K562 (cell line): ENCODE measurements at regions not wholly inside any gene's neighbourhood (a gene's known extent, or its start where the extent isn't known, plus 50 kb on each side); places are given as distances from the start of the nearest gene placed in this dataset.

Experiments used
- ARID1B ChIP-seq: fragments of 450-650 bp; IDR thresholded peaks from 2 replicates; pipeline ENCODE4 v1.6.1; 2016; ENCODE audit warnings: antibody characterized with exemption, mild to moderate bottlenecking, inconsistent platforms
- CHD1 ChIP-seq: fragments of 200-600 bp; sonication (generic); IDR thresholded peaks from one replicate; pipeline ENCODE4 v1.6.1; 2012; ENCODE audit warnings: mild to moderate bottlenecking, moderate library complexity, low read length, inconsistent platforms
- FOXM1 ChIP-seq, 2 experiments: fragments of 450-650 bp in 1 of 2; sonication (generic) in 1 of 2; formaldehyde crosslinking in 1 of 2; IDR thresholded peaks; 2 replicates each; pipeline versions ENCODE4 v1.6.1 to v1.9.0; 2017 to 2022; ENCODE audit warnings: low read depth in 2 of 2, mild to moderate bottlenecking in 2 of 2, missing genetic modification reagents in 1 of 2, moderate library complexity in 1 of 2
- MAZ ChIP-seq, 2 experiments: fragments of 450-650 bp in 1 of 2; sonication (generic) in 1 of 2; formaldehyde crosslinking; IDR thresholded peaks in 1 of 2; conservative IDR thresholded peaks in 1 of 2; 2 replicates each; pipeline versions ENCODE4 v1.4.0 to v1.5.0; 2020; ENCODE audit warnings: mild to moderate bottlenecking in 1 of 2, missing genetic modification reagents in 1 of 2
- PHB2 ChIP-seq: fragments of 450-650 bp; IDR thresholded peaks from 2 replicates; pipeline ENCODE4 v1.6.1; 2017; ENCODE audit warnings: low read depth
- POLR2AphosphoS5 ChIP-seq: IDR thresholded peaks from 2 replicates; pipeline ENCODE4 v1.6.1; 2011; ENCODE audit warnings: mild to moderate bottlenecking, low read depth, low read length, moderate library complexity; ENCODE audit not compliant: control insufficient read depth, insufficient read depth
- SMARCE1 ChIP-seq: fragments of 450-650 bp; IDR thresholded peaks from 2 replicates; pipeline ENCODE4 v1.7.1; 2016; ENCODE audit warnings: mild to moderate bottlenecking
- SOX6 ChIP-seq: fragments of 450-650 bp; IDR thresholded peaks from 2 replicates; pipeline ENCODE4 v1.6.1; 2014; ENCODE audit warnings: mild to moderate bottlenecking
- TF ChIP-seq, protein P1 (sequence below): IDR thresholded peaks from 3 replicates; pipeline ENCODE4 v1.6.1; 2011; ENCODE audit warnings: borderline replicate concordance, mild to moderate bottlenecking, moderate library complexity; ENCODE audit not compliant: insufficient read length; ENCODE audit errors: extremely low read depth

DNA sequence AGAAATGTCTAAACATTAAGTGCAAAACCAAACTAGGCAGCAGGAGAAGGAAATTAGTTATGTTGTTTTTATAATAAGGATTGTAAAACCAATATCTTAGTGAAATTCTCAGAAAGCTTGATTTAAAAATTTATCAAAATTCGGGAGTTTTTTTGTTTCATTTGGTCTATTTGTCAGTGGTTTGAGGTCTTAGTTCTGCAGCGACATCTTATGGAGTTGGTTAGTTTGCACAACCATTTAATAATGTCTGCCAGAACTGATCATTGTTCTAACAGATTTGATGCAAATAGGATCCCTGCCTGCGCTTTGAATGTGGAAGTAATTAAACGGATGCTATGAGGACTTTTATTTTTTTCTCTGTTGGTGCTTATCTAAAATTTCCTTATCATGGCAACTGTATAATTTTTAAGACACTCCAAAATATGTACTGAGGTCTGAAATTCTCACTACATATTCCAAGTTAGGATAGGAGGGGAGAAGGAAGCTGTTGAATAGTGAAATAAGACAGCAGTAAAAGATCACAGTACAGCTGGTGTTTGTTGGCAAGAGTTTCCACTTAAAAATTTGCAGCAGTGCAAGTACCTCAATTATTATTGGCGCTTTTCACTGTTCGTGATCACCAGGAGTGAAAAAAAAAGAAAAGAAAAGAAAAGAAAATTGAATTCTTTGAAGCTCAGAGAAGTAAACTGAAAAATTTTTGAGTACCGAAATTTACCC is 2521.4 kb downstream of the ARAP2 start:
- TF ChIP-seq CHD1 (no peak), MAZ (CRISPR knock-in tag; conservative IDR thresholded peaks at IDR 0.05 in 1 of 2, IDR thresholded peaks at IDR 0.05 in 1 of 2) (no peak), ARID1B (no peak), SOX6 (no peak), PHB2 (no peak), POLR2AphosphoS5 (no peak), FOXM1 (IDR thresholded peaks at IDR 0.05; ENCODE audit: low read depth) (no peak), FOXM1 (CRISPR knock-in tag; IDR thresholded peaks at IDR 0.05; ENCODE audit: low read depth) (no peak), SMARCE1 (no peak)
- TF ChIP-seq, protein P1, sequence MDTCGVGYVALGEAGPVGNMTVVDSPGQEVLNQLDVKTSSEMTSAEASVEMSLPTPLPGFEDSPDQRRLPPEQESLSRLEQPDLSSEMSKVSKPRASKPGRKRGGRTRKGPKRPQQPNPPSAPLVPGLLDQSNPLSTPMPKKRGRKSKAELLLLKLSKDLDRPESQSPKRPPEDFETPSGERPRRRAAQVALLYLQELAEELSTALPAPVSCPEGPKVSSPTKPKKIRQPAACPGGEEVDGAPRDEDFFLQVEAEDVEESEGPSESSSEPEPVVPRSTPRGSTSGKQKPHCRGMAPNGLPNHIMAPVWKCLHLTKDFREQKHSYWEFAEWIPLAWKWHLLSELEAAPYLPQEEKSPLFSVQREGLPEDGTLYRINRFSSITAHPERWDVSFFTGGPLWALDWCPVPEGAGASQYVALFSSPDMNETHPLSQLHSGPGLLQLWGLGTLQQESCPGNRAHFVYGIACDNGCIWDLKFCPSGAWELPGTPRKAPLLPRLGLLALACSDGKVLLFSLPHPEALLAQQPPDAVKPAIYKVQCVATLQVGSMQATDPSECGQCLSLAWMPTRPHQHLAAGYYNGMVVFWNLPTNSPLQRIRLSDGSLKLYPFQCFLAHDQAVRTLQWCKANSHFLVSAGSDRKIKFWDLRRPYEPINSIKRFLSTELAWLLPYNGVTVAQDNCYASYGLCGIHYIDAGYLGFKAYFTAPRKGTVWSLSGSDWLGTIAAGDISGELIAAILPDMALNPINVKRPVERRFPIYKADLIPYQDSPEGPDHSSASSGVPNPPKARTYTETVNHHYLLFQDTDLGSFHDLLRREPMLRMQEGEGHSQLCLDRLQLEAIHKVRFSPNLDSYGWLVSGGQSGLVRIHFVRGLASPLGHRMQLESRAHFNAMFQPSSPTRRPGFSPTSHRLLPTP: no peak
